Stimulated activated CD4-positive, alpha-beta T cell treated with anti-CD3 and anti-CD28 coated beads, Interleukin-2, amount 100 ng/mL, for 48 hours (primary cell): ENCODE measurements at regions not wholly inside any gene's neighbourhood (a gene's known extent, or its start where the extent isn't known, plus 50 kb on each side); places are given as distances from the start of the nearest gene placed in this dataset.
A peak's percentile ranks its signal among the peaks of the same experiment; 100 is the strongest.

Experiments used
- DNase-seq, 2 donors: peaks; one replicate each; pipeline ENCODE4 v3.0.0-alpha.2; 2020

DNA sequence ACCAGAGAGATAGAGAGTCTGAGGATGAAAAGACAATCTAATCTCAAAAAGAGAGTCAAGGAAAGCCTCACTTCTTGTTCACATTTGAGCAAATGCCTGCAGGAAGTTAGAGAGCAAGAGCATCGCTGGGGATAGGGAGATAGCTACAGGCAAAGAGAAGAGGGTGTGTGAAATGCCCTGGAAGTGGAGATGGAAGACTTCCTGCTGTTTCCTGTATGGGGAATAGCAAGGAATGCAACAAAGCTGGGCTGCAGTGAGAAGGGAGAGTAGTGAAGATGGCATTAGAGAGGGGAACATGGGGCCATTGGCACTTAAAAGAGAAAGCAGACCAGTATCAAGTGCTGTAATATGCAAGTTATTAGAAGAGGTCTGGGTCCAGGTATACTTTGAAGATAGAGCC, 488.6 kb downstream of the METTL4 start:
- DNase-seq, result no peak

DNA sequence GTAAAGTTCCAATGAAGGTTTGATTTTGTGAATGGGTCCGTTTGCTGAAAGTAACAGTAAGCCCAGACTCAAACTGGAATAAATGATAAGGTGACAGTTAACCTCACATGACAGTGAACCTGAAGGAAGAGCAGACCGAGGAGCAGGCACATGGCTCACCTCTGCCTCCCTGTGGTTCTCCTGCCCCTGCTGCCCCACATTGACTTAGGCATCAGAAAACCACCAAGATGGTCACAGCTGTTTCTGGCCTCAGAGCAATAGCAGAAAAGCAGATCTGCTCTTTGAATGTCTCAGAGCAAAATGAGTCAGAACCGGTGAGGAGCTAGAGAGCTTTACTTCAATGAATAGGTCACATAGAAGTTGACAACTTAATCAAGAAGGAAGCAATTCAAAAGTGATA, 487.6 kb downstream of the METTL4 start:
- no peak for DNase-seq

DNA sequence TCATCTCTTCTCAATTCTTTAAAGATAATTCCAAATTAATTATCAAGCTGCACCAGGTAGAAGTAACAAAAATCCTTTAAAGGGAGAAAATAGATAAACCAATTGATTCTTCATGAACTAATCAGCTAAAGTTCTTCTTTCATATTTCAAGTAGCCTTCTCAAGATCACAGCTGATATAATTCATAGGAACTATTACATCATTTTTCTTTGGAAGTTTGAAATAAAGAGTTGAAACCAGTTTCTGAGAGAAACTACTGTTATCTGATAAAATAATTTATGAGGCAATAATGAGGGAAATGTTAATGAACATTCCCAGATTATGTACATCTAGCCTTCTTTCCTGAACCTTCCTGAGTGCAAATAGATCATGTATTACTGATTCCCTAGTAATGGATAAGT, 484.9 kb downstream of the METTL4 start:
- DNase-seq, result no peak

DNA sequence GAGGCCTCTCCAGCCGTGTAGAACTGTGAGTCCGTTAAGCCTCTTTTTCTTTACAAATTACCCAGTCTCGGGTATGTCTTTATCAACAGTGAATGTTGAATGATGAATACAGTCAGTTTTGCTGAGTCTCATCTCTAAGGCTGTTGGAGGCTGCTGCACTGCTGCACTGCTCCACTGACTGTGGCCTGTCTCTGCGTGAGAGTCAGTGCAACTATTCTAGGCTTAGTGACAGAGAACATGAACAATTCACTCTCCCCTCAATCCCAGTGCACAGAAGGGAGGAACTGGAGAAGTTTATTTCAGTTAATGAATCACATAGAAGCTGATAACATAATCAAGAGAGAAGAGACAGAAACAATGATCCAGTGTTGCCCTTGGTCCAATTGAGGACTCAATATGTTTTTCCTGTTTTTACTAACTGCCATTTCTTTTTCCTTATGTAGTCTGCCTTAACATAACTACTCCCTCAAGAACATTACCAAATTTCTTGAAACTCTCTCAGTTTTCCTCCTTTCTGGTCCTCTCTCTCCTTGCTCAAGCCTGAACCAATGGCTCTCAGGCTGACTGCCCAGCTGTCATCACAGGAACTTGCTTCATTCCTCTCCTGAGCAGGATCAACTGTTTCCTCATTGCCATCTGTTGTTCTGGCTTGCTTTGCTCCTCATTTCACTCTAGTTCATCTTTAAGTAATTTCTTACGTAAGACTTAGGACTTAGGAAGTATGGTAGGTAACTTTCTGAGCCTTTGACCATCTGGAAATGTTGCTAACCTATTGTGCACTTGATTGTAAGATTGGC, 483.2 kb downstream of the METTL4 start:
- no peak for DNase-seq

DNA sequence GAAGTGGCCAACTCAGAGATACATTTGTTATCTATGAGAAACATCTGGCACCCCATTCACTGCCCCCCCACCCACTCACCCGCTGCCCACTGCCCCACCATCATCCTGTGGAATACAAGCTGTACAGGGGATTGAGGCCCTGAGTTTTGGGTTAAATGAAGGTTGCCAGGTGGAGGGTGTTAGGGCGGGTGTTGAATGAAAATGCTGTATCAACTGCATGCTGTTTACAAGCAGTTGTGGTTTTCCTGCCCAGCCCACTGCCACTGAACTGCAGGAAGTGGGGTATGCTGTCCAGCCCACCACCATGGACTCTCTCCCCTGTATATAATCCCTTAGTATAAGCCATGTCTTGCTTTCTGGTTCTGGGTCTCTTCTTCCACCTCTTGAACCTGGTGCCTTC, 481.9 kb downstream of the METTL4 start:
- no peak for DNase-seq

DNA sequence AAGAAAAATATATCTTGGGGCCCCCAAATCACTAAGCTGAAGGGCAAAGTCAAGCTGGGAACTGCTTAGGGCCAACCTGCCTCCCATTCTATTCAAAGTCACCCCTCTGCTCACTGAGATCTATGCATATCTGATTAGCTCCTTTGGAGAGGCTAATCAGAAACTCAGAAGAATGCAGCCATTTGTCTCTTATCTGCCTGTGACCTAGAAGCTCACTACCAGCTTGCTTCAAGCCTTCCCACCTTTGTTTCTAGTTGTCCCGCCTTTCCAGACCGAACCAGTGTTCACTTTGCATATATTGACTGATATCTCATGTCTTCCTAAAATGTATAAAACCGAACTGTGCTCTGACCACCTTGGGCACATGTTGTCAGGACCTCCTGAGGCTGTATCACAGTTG, 479.4 kb downstream of the METTL4 start:
- no peak for DNase-seq

DNA sequence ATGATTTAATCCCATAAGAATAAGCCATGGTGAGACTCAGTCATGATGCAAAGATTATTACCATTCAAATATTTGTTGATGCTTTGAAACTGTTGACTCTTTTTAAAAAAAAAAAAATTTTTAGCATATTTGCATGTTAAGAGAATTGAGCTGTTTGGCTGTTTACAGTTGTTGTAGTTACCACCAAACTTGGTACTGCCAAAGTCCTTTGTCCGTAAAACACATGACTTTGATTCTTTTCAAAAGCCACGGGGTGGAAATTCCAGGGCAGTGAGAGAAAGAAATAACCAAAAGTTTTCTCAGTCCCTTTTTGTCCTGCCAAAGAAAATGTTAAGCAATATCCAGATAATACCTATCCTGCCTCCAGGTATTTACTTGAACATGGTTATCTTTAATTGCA, 474.8 kb downstream of the METTL4 start:
- DNase-seq, result no peak

DNA sequence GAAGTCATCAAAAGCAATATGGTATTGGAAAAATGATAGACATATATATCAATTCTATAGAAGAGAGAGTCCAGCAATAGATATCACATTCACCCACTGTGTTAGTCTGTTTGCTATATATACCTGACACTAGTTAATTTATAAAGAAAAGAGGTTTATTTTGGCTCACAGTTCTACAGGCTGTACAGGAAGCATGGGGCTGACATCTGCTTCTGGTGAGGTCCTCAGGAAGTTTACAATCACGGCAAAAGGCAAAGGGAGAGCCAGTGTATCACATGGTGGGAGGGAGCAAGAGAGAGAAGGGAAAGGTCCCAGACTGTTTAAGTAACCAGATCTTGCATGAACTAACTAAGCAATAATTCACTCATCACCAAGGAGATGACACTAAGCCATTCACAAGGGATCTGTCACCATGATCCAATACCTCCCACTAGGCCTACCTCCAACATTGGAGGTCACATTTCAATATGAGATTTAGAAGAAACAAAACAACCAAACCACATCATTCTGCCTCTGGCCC, 470.6 kb downstream of the METTL4 start:
- no peak for DNase-seq

DNA sequence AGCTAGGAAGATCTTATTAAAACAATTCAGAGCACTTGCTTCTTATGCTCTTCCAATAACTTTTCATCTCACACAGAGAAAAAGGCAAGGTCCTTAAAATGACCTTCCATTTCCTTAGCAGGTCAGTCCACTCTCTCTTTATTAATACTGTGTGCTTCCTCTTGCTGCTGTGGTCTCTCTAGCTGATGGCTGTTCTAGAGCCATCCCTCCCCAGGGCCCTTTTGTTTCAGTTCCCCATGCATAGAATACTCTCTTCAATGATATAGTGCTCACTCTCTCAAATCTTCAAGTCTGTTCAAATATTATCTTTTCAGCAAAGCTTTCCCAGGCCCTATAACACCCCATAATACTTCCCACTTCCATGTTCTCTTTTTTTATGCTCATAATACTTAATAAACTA, 469.3 kb downstream of the METTL4 start:
- no peak for DNase-seq

DNA sequence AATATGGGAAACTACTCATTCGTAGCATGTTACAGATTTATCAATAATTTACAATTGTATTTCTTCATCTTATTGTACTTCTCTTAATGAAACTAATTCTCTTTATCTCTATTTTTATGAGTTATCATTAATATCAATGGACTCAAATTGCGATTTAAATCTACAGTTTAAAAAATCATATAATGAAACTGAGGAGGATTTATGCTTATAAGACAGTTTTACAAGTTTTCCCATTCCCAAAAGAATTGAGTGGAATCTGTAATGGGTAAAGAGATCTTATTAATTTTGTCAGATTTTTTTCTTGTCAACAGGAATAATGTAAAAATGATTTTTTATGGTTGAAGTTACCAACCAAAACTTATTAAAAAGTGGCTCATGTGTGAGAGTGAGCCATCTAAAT, 468.0 kb downstream of the METTL4 start:
- DNase-seq, result no peak

DNA sequence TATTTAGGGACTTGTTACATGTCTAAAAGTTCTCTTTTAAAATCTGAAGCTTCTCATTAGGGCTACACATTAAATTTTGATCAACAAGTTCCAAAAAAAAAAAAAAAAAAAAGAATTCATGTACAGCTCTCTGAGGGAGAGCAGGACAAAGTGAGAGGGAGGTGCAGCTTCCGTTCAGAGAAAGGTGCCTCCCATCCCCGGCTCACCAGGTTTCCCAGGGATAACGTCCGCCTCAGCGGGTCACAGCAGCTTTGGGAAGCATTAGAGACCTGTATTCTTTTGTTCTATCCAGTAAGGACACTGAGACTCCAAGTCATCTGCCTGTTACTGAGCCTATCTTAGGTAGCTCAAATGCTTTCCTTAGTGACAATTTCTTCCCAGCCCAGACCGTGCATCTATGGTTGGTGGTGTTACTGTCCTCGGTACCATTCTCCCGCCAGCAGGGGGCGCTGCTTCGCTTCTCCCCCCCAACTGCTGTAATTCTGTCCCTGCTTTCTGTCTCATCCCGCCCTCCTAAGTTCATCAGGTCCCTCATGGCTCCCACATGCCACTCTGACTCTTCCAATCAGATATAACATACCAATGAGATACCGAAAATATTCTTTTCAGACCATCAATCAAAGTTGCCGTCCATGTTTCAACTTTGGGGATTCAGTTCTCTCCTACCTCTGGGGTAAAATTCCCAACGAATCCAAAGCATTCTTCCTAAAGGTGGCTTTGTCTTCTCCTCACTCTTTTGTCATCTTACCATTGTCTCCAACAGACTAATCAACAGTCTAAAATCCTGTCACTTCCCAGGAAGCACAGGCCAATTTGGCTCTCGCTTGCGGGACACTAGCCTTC, 466.5 kb downstream of the METTL4 start:
- peak; percentile 46 to 62 for DNase-seq

DNA sequence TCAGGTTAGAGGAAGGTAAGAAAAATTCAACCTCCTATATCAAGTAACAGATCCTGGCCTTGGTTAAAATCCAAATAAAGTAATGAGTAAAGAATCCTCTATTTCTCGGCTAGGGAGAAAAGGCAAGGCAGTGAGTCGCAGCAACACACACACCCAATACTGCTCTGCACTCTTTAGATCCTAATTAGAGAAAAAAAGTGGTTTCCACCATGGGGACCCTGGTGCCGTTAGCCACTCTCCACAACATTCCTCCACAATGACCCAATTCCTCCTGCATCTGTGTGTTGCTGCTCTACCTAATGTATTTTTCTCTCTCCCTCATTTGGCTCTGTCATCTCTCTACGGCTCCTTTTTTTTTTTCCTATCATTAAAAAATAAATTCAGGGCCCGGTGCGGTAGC, 462.7 kb downstream of the METTL4 start:
- DNase-seq, result no peak

DNA sequence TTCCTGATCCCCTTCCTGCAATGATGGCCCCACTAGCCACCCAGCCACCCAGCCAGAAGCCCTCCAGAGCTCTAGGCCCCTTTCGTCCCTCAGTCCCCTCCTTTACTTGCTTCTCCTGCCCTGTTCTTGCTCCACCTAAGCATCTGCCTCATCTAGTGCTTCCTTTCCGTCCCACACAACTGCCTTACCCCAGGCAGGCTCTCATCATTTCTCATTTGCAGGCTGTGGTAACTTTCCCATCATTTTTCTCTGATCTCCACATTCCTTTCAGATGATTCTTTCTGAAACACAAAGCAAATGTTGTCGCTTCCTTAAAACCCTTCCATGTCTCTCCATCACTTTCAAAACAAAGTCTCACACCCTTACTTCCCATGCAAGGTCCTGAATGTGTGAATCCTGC, 459.8 kb downstream of the METTL4 start:
- DNase-seq, result no peak

DNA sequence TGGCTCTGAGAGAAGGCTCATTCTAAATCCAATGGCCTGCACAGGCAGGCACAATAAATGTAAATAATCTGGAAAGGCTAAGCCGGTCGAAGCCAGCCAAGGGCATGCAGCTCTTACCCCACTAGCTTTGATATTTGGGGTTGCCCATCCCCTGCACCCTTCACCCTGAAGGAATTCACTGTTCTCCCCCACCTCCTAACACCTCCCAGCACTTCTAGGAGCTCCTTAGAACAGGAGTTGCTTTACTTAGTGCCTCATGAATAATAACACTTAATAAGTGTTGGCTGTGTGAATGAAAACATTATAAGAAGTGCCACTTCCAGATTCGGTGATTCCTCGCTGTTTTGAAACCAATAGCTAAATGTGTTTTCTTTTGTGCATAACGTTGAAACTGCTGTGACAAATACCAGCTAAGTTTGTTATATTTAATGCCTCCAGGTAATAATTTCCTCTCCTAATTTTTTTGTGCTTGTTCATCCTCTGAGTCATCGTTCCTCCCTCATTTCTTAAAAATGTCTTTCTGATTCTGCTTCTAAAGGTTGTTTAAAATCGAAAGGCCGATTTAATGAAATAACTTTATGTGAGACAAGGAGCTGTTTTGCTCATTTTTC, 458.8 kb downstream of the METTL4 start:
- no peak for DNase-seq

DNA sequence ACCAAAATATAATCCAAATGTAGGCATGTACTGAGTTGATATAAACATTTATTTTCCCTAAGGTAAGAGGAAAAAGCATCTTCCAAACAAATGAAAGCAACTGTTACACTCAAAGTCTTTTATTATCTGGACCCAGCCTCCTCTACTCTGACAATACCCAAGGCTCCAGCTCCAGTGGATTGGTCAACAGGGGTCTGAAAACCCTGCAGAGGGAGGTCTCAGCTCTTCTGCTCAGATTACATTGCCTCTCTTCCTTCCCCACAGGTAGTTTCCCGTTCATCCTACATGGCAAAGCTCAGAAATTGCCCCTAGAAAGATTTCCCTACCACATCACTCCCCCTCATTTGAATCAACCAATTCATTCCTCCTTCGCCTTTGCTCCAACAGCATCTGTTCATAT, 457.0 kb downstream of the METTL4 start:
- no peak for DNase-seq

DNA sequence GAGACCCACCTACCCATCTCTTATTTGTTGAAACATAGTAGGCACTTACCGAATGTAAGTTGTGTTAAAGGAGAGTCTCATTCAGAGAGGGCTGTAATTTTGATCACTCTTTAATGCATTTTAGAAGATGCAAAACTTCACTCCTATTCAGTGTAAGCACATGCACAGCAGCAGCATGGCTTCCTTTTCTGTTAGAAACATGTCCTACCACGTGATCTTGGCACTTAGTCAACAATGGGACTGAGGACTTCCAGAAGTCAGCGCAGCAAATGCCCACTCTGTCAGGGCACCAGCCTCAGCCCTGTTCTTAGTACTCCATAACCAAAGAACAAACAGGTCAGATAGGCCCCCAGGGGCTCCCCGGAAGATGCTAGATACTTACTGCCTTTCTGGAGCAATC, 456.5 kb downstream of the METTL4 start:
- DNase-seq, result no peak

DNA sequence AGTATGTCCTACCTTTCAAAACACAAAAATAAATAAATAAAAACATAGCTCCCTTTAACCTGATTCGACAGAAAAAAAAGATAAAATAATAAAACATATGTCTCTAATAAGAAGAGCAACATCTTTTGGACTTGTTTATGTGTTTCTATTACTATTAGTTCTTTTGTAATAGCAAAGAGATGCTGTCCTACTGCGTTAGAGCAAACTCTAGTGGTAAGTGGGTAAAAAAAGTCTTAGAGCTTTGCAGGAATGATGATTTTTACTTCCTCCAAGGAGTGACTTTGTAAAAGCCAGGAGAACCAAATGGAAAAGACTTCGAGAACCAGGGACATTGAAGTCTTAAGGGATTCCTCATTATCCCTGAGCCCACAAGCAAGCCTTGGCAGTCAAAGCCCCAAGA, 450.1 kb downstream of the METTL4 start:
- DNase-seq, result no peak

DNA sequence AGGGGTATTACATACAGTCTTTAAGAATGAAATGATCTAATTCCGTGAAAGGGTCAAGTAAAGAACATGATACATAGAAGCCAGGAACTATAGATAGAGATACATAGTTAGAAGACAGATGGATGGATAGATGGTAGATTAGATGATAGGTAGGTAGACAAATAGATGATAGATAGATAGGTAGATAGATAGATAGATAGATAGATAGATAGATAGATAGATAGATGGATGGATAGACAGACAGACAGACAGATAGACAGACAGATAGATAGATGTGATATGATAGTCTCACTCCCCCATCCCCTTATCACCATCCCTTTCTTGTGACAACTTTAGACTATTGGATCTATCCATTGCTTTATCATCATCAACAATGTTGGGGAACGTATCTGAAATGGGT, 448.2 kb downstream of the METTL4 start:
- DNase-seq, result no peak

DNA sequence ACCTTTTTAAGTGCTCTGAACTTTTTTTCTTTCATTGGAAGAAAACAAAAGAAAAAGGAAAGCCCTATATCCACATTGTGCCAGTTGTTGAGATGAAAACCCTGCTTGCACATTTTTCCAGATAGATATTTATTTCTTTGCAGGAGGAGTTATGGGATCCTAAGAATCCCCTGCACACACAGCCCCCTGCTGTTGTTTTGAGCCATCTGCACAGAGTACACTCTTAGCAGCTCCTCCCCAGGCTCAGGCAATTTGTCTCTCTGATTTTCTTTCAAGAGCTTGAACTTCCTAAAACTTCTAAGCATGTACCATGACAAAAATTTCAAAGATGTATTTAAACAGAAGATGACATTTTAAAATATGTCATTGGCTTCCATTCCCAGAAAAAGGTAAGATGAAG, 436.9 kb downstream of the METTL4 start:
- no peak for DNase-seq

DNA sequence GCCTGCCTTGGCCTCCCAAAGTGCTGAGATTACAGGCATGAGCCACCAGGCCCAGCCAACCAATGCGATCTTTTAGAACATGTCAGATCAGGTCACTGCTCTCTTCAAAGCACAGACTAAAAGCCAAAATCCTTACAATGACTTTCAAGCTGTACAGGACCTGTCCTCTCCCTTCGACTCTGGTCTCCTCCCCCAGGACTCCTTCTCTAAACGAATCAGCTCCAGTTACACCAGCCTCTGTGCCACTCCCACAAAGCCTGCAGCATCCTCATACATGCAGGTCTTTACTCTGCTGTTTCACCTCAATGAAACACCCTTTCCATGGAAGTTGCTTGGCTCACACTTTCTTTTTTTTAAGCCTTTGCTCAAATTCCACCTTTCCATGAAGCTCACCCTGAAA, 436.0 kb downstream of the METTL4 start:
- no peak for DNase-seq

DNA sequence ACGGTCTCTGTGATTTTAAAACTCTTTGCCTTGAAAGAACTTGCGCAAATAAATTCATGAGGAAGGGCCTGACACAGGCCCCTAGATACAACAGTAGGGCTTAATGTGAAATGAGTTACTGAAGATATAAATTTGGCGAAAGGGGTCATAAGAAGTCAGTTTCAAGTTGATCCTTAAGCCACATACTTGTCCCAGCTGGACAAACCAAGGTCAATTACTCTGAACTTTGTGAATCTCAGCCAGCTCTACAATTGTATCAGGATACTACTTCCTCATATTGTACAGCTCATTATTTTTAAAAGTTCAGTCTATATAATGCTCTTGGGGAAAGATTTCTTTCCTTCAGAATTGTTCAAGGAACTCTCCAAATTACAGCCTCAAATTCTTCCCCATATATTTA, 432.8 kb downstream of the METTL4 start:
- DNase-seq, result no peak

DNA sequence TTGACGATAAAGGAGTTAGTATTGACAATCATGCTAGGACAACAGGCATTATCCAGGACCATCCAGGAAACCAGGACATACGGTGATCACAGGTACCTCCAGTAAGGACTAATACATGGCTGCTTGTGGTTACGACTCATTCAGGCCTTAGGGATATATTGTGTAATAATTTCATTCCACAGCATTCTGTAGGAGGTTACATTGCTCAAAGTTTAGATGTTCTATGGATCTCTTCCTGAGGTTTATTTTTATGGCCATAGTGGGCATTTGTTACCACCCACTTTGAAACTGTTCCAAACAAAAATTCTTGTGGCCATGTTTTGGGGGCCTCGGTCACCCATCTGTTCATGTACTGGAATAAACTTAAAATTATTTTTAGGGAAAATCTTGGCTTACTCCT, 431.6 kb downstream of the METTL4 start:
- no peak for DNase-seq

DNA sequence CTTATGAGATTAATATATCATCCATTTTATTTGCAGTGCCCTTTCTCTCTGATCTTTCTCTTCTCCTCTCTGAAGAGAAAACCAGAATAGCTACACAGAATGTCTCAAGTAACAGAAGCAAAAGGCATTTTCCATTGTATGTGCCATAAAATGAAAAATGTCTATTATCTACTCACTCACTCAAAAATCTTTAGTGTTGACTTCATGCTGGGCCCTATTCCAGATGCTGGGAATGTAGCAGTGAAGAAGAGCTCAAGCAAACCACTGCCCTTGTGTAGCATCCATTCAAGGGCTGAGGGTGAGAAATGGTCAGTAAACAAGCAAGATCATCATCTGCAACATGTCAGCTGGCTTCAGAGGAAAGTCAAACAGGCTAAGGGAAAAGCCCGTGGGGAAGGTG, 427.7 kb downstream of the METTL4 start:
- DNase-seq, result no peak

DNA sequence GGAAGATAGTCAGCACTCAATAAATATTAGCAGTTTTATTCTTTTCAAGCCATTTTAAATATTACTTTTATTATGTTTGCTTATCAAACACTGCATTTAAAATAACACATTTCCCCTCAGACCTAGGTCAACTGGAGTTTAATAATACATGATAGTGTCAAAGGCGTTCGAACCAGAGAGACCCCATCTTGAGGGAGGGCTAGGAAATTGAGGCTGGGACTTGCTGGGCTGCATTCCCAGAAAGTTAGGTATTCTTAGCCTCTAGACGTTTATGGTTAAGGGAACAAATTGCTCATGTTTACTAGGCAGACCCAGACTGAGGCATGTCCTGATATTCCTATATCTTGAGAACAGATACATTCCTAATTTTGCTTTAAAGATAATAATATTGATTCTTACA, 426.5 kb downstream of the METTL4 start:
- no peak for DNase-seq
